SK-N-SH (cell line): ENCODE measurements at regions not wholly inside any gene's neighbourhood (a gene's known extent, or its start where the extent isn't known, plus 50 kb on each side); places are given as distances from the start of the nearest gene placed in this dataset.
"Not testable (repeated sequence)": the region's sequence is repeated elsewhere in the genome, so short reads cannot be mapped to it uniquely, and the experiment has no call there.

Experiments used
- CTCF ChIA-PET: fragments of 300-600, 350-600 bp; formaldehyde crosslinking; extraction: SDS; loops from one replicate; lab custom pipeline; 2021; lab: Yijun Ruan, JAX
- POLR2A ChIA-PET: fragments of 350-600 bp; sonication (Branson Sonifier 250); formaldehyde crosslinking; extraction: SDS; loops from one replicate; lab custom pipeline; 2020; ENCODE audit warnings: antibody characterized with exemption, inconsistent platforms; lab: Yijun Ruan, JAX
- DNase-seq: peaks from one replicate; pipeline ENCODE4 v3.0.0; 2012
- H2AFZ ChIP-seq: fragments of 200-600 bp; sonication (generic); 2 replicates; pipeline ENCODE4 v1.8.1; 2016; ENCODE audit warnings: antibody characterized with exemption, mild to moderate bottlenecking, low read depth
- H3F3A ChIP-seq: fragments of 200-600 bp; sonication (generic); replicated peaks from 2 replicates; pipeline ENCODE3; 2016; ENCODE audit warnings: antibody characterized with exemption, mild to moderate bottlenecking; ENCODE audit not compliant: insufficient read depth
- H3K27ac ChIP-seq, 2 experiments: fragments of 200-500 bp in 1 of 2; fragments of 200-600 bp in 1 of 2; sonication (Bioruptor generic) in 1 of 2; sonication (generic), shearing (Covaris generic) in 1 of 2; 2 replicates each; pipeline versions ENCODE4 v1.5.1 to v1.6.1; 2014 to 2016; ENCODE audit warnings: low read depth in 2 of 2, inconsistent platforms in 1 of 2, low read length in 1 of 2, mild to moderate bottlenecking in 1 of 2, mixed read lengths in 1 of 2
- H3K27me3 ChIP-seq: fragments of 200-600 bp; sonication (generic), shearing (Covaris generic); 2 replicates; pipeline ENCODE4 v1.6.1; 2016; ENCODE audit warnings: mixed run types; ENCODE audit not compliant: insufficient read depth
- H3K36me3 ChIP-seq, 2 experiments: fragments of 200-500 bp in 1 of 2; fragments of 200-600 bp in 1 of 2; sonication (Bioruptor generic) in 1 of 2; sonication (generic) in 1 of 2; replicated peaks in 1 of 2; 2 replicates each; pipeline versions ENCODE3 to v1.5.1; 2014 to 2016; ENCODE audit warnings: low read length in 1 of 2, mild to moderate bottlenecking in 1 of 2; ENCODE audit not compliant: insufficient read depth in 2 of 2, control insufficient read depth in 1 of 2
- H3K4me1 ChIP-seq, 2 experiments: fragments of 200-500 bp in 1 of 2; fragments of 200-600 bp in 1 of 2; sonication (Bioruptor generic) in 1 of 2; sonication (generic), shearing (Covaris generic) in 1 of 2; 2 replicates each; pipeline versions ENCODE4 v1.5.1 to v1.6.1; 2014 to 2016; ENCODE audit warnings: low read depth in 1 of 2, low read length in 1 of 2, mixed run types in 1 of 2; ENCODE audit not compliant: insufficient read depth in 2 of 2, control insufficient read depth in 1 of 2
- H3K4me2 ChIP-seq: fragments of 200-600 bp; sonication (generic), shearing (Covaris generic); 2 replicates; pipeline ENCODE4 v1.6.1; 2017; ENCODE audit warnings: mixed run types
- H3K4me3 ChIP-seq, 2 experiments: fragments of 200-500 bp in 1 of 2; fragments of 200-600 bp in 1 of 2; sonication (Bioruptor generic) in 1 of 2; sonication (generic), shearing (Covaris generic) in 1 of 2; 2 replicates each; pipeline versions ENCODE4 v1.5.1 to v1.8.1; 2014 to 2016; ENCODE audit warnings: low read depth in 2 of 2, inconsistent platforms in 1 of 2, low read length in 1 of 2, mild to moderate bottlenecking in 1 of 2, mixed read lengths in 1 of 2, moderate library complexity in 1 of 2
- H3K79me2 ChIP-seq: fragments of 200-600 bp; sonication (generic); 2 replicates; pipeline ENCODE4 v1.8.1; 2017; ENCODE audit warnings: mild to moderate bottlenecking; ENCODE audit not compliant: insufficient read depth
- H3K9ac ChIP-seq: fragments of 200-600 bp; sonication (generic); 2 replicates; pipeline ENCODE4 v1.6.1; 2017; ENCODE audit warnings: mixed run types
- H3K9me2 ChIP-seq: fragments of 200-600 bp; sonication (generic); 2 replicates; pipeline ENCODE4 v1.6.1; 2017; ENCODE audit warnings: mixed run types
- H3K9me3 ChIP-seq: fragments of 200-600 bp; sonication (generic); 2 replicates; pipeline ENCODE4 v1.6.1; 2017; ENCODE audit warnings: mixed run types, mild to moderate bottlenecking, moderate library complexity
- H4K20me1 ChIP-seq: fragments of 200-600 bp; sonication (generic); 2 replicates; pipeline ENCODE4 v1.6.1; 2017; ENCODE audit warnings: mild to moderate bottlenecking, mixed run types; ENCODE audit not compliant: insufficient read depth
- CTCF ChIP-seq: fragments of 200-600 bp; sonication (generic); IDR thresholded peaks from 2 replicates; pipeline ENCODE4 v1.6.1; 2017; ENCODE audit warnings: antibody characterized with exemption, mild to moderate bottlenecking, moderate library complexity
- ELF1 ChIP-seq: IDR thresholded peaks from 2 replicates; pipeline ENCODE4 v1.4.0; 2012
- EZH2phosphoT487 ChIP-seq: fragments of 200-600 bp; sonication (generic); IDR thresholded peaks from 2 replicates; pipeline ENCODE4 v1.6.1; 2017; ENCODE audit warnings: low read depth, mixed run types, mild to moderate bottlenecking, antibody characterized with exemption, moderate library complexity, borderline replicate concordance
- FOSL2 ChIP-seq: IDR thresholded peaks from 2 replicates; pipeline ENCODE4 v1.4.0; 2012; ENCODE audit warnings: low read depth, mild to moderate bottlenecking, moderate library complexity, borderline replicate concordance
- GATA2 ChIP-seq: sonication (generic); formaldehyde crosslinking; IDR thresholded peaks from 2 replicates; pipeline ENCODE4 v1.5.0; 2020; ENCODE audit warnings: mild to moderate bottlenecking, missing genetic modification reagents
- IRF3 ChIP-seq: fragments of 150-350 bp; IDR thresholded peaks from 2 replicates; pipeline ENCODE4 v1.6.1; 2016; ENCODE audit warnings: mild to moderate bottlenecking, low read depth, low read length
- JUND ChIP-seq: IDR thresholded peaks from 2 replicates; pipeline ENCODE4 v1.4.0; 2012
- MAX ChIP-seq: IDR thresholded peaks from 2 replicates; pipeline ENCODE4 v1.4.0; 2012; ENCODE audit warnings: low read depth
- PBX3 ChIP-seq: IDR thresholded peaks from 2 replicates; pipeline ENCODE4; 2012
- POLR2AphosphoS5 ChIP-seq: IDR thresholded peaks from 2 replicates; pipeline ENCODE4 v1.6.1; 2012; ENCODE audit warnings: low read depth, low read length
- RAD21 ChIP-seq: IDR thresholded peaks from 2 replicates; pipeline ENCODE4 v1.6.1; 2012; ENCODE audit warnings: mild to moderate bottlenecking, low read length
- RFX5 ChIP-seq: IDR thresholded peaks from 2 replicates; pipeline ENCODE4 v1.6.1; 2012; ENCODE audit warnings: mild to moderate bottlenecking, improper control_type of control experiment, low read length
- SIN3A ChIP-seq: IDR thresholded peaks from 2 replicates; pipeline ENCODE4 v1.6.1; 2012; ENCODE audit warnings: low read depth, mild to moderate bottlenecking, low read length, moderate library complexity, borderline replicate concordance
- SMC3 ChIP-seq: IDR thresholded peaks from 2 replicates; pipeline ENCODE4 v1.6.1; 2012; ENCODE audit warnings: low read depth, low read length, improper control_type of control experiment
- TCF12 ChIP-seq: IDR thresholded peaks from 2 replicates; pipeline ENCODE4 v1.4.0; 2012
- YY1 ChIP-seq: IDR thresholded peaks from 2 replicates; pipeline ENCODE4 v1.4.0; 2012; ENCODE audit warnings: low read depth, mild to moderate bottlenecking
- WGBS: methylation state at CpG from one replicate; pipeline ENCODE4 v1.1.6; 2017; ENCODE audit warnings: low lambda C conversion rate; 5-methylcytosine and 5-hydroxymethylcytosine counted together

GRCh38 chr17:77628035-77628434 lies 330.5 kb upstream of the TNRC6C start:
- no peak for DNase-seq
- Histone ChIP-seq H3K9me2 (peaks cover 6% of the 10 kb centered on the region; the same call in 1 of the 2 replicates), H4K20me1 (no peaks in the 10 kb centered on the region), H3K9ac (no peak overlapping the region), H3K4me2 (no peak overlapping the region), H3K27ac (no peak overlapping the region), H3F3A (peaks cover 4% of the 10 kb centered on the region), H3K4me1 (no peaks in the 10 kb centered on the region), H3K4me3 (no peak overlapping the region), H3K79me2 (no peaks in the 10 kb centered on the region), H3K27me3 (no peaks in the 10 kb centered on the region), H2AFZ (no peak overlapping the region), H3K36me3 (no peaks in the 10 kb centered on the region), H3K9me3 (peaks cover 5% of the 10 kb centered on the region; the same call in 1 of the 2 replicates)
- POLR2A ChIA-PET, result no interaction called here
- 66% methylated on average over 2 of the region's 2 CpGs for WGBS
- TF ChIP-seq FOSL2 (no peak), YY1 (no peak), JUND (no peak), TCF12 (no peak), RAD21 (no peak), GATA2 (CRISPR knock-in tag) (no peak), MAX (no peak), RFX5 (no peak), IRF3 (no peak), SMC3 (no peak), SIN3A (no peak), EZH2phosphoT487 (no peak), CTCF (no peak), PBX3 (no peak), POLR2AphosphoS5 (no peak), ELF1 (no peak)
- CTCF ChIA-PET, result interaction anchor here (0.9 to 1.4 kb wide), 4 partner anchors 17 to 28 kb away, joined by 3 to 6 read pairs (median 4); no protein-coding TSS in a partner anchor

- H3K4me1 ChIP-seq, H3K9me3 ChIP-seq, DNase-seq, H3K4me3 ChIP-seq, H3K36me3 ChIP-seq, POLR2A ChIA-PET, H2AFZ ChIP-seq, H4K20me1 ChIP-seq, H3K79me2 ChIP-seq, H3K4me2 ChIP-seq, H3K27me3 ChIP-seq, H3K9me2 ChIP-seq, H3F3A ChIP-seq, H3K9ac ChIP-seq, H3K27ac ChIP-seq: not testable (repeated sequence)
- 50% methylated on average over 2 of the region's 2 CpGs for WGBS
- CTCF ChIA-PET, result interaction anchor here (0.6 kb wide), 1 partner anchor 487 kb away, joined by 3 read pairs; no protein-coding TSS in a partner anchor
These were observed 329.2 kb upstream of the TNRC6C start for GRCh38 chr17:77629284-77629683.
